NOMO-1 treated with DMSO at 0.1 percent for 48 hours (cell line): ENCODE measurements at regions not wholly inside any gene's neighbourhood (a gene's known extent, or its start where the extent isn't known, plus 50 kb on each side); places are given as distances from the start of the nearest gene placed in this dataset.

Experiments used
- DNase-seq: peaks from one replicate; lab custom pipeline; 2025; ENCODE audit not compliant: unreplicated experiment; lab: John Stamatoyannopoulos, UW

GRCh38 chr4:136935871-136936270 is 596.4 kb downstream of the PCDH18 start:
- no peak for DNase-seq

GRCh38 chr4:136935305-136935704 is 597.0 kb downstream of the PCDH18 start:
- no peak for DNase-seq

- no peak for DNase-seq
These were observed 597.7 kb downstream of the PCDH18 start for GRCh38 chr4:136934601-136935000.

GRCh38 chr4:136931781-136932180 is 600.5 kb downstream of the PCDH18 start:
- DNase-seq = no peak

- DNase-seq = no peak
These were observed 603.3 kb downstream of the PCDH18 start for GRCh38 chr4:136928957-136929411.

DNA sequence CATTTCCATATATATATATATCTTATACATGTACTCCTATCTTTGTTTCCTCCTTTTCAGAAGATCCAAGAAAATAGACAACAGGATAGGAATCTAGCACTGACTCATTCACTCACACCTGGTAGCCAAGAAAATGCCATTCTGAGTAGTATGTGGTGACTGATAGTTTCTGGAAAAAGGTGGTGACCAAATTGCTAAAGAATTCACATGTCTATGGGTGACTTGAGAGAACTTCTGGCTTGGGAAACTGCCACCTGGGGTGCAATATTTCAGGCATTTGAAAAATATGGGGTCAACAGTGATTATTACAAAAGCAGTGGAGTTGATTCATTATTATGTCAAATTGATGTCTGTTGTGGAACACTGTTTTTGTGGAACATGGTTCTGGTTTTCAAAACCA is 605.1 kb downstream of the PCDH18 start:
- no peak for DNase-seq

GRCh38 chr4:136925203-136925602 is 607.1 kb downstream of the PCDH18 start:
- no peak for DNase-seq

DNA sequence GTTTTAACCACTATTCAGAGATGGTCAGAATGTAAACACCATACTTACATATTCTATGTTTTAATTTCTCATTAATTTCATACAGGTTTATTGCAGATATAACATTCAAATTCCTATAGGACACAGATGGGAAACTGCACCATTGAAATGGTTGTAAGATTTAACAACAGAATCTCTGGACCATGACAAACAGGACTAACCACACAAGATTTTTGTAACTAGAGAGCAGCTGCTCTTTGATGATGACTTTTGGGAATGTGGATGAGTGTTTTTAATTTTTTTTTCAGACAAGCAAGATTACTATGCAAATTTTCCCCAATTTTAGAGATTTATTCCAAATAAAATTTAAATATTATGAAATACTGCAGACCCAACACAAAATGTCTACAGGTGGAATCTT is 610.2 kb downstream of the PCDH18 start:
- no peak for DNase-seq

DNA sequence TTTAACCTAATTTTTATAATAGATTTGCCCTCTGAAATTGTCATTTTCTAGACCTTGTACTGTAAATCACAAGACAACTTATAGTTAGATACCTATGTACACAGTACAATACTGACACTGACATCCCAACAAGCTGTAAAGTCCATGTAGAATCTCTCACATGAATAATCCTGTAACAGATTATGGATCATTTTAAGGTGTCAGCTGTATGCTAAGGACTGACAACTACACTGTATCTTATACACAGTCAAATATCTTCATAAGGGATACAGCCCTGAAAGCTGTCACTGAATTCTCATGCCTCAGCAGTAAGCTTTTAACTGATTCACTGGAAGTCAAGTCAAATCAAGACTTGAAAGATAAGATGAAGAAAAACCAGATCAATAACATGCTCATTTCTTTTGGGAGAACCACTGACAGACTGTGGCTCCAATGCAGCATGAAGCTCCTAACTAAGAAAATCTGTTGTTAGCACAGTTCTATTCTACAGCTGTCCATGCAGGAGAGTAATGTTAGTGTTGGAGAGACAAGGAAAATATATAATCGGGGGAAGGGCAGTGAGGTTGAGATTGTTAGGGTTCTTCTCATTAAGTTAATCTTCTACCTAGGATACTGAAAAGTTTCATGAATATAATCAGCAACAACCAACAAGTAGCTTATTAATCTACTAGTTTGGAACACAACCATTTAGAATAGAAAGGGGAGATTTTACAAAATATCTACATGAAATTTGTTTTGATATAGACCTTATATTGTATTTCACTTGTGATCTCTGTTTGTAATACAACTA is 612.0 kb downstream of the PCDH18 start:
- DNase-seq = no peak

DNA sequence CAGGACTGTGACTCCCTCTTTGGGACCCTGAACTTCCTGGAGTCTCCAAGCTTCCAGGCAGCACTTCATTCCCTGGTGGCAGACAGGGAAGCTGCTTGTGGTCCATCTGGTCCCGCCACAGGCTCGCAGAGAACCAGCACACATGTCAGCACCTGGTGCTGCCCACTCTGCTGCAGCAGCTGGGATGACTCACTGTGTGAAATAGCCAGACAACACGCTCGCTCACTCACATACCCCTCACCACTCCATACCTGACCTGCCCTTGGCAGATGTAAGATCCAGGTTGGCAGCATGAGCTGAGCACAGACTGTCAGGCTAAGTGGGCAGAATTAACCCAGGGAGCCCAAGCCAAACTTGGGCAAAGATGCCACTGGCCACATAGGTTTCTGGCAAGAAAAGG is 613.5 kb downstream of the PCDH18 start:
- DNase-seq = no peak

DNA sequence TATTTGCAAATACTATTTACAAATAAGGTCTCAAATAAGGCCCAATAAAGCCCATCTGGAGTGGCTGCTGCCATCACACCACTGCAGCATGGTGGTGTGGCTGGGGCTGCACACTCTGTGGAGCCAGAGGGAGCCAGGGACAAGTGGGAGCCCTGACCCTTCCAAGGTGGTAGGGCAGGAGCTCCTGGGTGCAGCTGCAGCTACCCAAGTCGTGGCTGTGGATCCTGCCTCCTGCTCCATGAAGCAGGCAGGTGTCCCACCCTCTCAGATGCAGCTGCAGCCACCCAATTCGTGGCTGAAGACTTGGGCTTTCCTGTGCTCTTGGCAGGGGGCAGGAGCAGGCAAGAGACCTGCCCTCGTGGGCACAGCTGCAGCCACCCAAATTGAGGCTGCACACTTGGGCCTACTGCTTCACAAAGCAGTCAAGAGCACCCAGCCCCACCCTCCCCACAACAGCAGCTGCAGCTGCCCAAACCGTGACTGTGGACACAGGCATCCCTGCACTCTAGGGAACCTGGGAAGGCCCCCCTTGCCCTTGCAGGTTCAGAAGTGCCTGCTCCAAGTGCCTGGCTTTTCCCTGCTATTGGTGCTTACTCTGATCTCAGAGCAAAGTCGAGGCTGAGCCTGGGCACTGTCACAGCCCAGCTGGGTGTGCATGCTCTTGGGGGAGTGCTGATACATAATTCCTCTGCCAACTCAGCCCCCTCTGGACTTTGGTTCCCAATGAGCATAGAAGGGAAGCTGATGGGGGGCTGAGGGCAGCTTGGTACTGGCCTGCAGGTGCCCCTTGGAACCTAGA is 614.8 kb downstream of the PCDH18 start:
- DNase-seq = no peak

- no peak for DNase-seq
These were observed 622.7 kb downstream of the PCDH18 start for GRCh38 chr4:136909626-136910025.

GRCh38 chr4:136908122-136908521 is 624.2 kb downstream of the PCDH18 start:
- DNase-seq = no peak

- no peak for DNase-seq
These were observed 631.6 kb downstream of the PCDH18 start for GRCh38 chr4:136900696-136901095.

GRCh38 chr4:136898590-136899248 is 633.6 kb downstream of the PCDH18 start:
- no peak for DNase-seq

GRCh38 chr4:136893573-136893972 is 638.7 kb downstream of the PCDH18 start:
- DNase-seq = no peak

DNA sequence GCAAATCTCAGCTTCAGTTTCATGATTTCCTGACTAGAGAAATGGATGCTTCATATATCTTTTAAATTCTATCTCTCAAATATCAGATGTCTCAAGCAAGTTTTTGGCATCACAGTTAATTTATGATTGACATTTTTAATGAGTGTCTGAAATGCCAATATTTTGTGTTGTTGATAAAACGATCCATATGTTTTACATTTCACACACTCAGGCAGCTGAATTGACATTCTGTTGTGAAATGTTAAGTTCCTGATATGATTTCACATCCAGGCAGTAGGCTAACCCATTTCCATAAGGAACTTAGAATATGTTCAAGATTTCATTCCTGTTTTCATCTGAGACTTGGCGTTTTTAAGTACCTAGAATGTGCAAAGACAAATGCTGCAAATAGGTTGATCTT is 650.6 kb downstream of the PCDH18 start:
- no peak for DNase-seq

DNA sequence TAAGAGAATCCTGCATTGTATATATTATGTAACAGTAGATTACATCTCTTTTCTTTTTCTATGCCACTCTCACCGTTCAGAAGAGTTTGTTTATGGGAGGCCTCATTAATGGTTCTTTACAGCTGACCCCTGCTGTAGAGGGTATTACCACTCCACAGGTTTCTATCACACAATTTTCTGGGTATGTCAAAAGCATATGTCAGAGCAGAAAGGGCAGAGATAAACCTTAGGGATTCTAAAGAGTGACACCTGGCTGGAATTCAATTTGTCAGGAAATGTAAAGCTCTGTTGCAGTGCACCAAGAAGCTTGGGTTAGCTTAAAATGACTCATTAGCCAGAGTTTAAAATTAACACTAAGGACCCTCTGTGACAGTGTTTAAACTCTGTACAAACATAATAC is 658.7 kb downstream of the PCDH18 start:
- DNase-seq = no peak

- no peak for DNase-seq
These were observed 664.8 kb downstream of the PCDH18 start for GRCh38 chr4:136867465-136867864.

DNA sequence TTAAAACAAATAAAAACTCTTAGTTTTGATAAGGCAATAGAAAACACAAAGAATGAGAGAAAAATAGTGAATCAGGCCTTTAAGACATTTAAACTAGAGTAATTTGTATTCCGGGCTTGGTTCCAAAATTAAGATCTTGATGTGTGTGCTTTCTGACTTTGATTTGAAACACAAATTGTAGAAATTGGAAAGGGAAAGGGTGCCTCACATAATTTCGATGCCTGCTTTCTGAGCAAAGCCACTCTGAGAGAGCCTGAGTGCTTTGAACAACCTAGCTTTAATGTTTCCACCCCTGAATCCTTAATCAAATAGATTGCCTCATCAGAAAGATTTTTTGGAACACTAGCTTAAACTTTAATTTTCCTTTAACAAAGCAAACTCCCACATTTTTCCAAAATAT is 666.8 kb downstream of the PCDH18 start:
- DNase-seq = no peak

DNA sequence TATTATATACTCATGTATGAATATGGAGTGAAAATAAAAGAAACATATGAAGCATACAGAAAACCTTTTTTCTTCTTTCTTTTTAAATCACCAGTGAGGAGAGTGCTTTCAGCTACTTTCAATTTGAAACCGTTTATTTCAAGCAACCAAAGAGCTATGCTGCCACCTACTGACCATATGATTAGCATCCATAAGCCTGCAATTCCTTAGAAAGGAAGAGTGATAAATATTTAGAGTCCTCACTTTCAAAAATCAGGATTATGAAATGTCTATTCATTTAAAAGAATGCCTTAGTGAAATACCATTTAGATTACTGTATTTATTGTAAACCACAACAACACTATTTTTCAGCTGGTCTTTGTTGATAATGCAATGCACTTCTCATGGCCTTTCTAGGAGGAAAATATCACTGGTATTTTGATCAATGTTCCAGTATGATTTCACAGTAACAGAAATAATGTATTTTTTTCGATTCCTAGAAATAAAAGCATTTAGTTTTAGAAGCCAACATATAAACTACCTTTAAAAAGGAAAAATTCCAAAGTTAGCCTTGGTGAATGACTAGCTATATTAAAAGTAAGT is 667.6 kb downstream of the PCDH18 start:
- DNase-seq = peak; percentile 39
